PC-3 (cell line): ENCODE measurements at regions not wholly inside any gene's neighbourhood (a gene's known extent, or its start where the extent isn't known, plus 50 kb on each side); places are given as distances from the start of the nearest gene placed in this dataset.

ENCODE experiments used
- ATAC-seq: fragments of 200-7000 bp; cut with Tn5 transposase; 2 replicates; pipeline ENCODE4 v1.9.1; 2020; ENCODE audit warnings: mild to moderate bottlenecking, moderate library complexity
- BruUV-seq: library from RNA; stranded (reverse); fragments of 400-500 nt; replicated peaks from 2 replicates; lab custom pipeline; 2021; lab: Mats Ljungman, UMichigan
- CTCF ChIA-PET: fragments of 300-600 bp; sonication (Branson Sonifier 250); formaldehyde crosslinking; loops from one replicate; lab custom pipeline; 2022; ENCODE audit warnings: antibody characterized with exemption; lab: Charles Lee
- POLR2A ChIA-PET: fragments of 300-600 bp; sonication (Branson Sonifier 250); formaldehyde crosslinking; loops from one replicate; lab custom pipeline; 2022; ENCODE audit warnings: antibody characterized with exemption; ENCODE audit not compliant: unreplicated experiment; lab: Charles Lee
- DNase-seq: peaks from one replicate; pipeline ENCODE4 v3.0.0-alpha.2; 2015
- H2AFZ ChIP-seq: fragments of 300-600 bp; sonication (generic); 2 replicates; pipeline ENCODE4 v1.6.0; 2016; ENCODE audit warnings: antibody characterized with exemption, low read length
- H3F3A ChIP-seq: fragments of 300-600 bp; sonication (generic); one replicate; pipeline ENCODE4 v1.6.0; 2017; ENCODE audit warnings: antibody characterized with exemption, low read length, control low read depth, mild to moderate bottlenecking; ENCODE audit not compliant: unreplicated experiment
- H3K27ac ChIP-seq: fragments of 300-600 bp; sonication (generic); 2 replicates; pipeline ENCODE4 v1.5.1; 2016; ENCODE audit warnings: mild to moderate bottlenecking, low read length
- H3K27me3 ChIP-seq: fragments of 300-600 bp; sonication (generic); 2 replicates; pipeline ENCODE4 v1.6.1; 2016; ENCODE audit warnings: low read length, mixed read lengths
- H3K36me3 ChIP-seq: fragments of 300-600 bp; sonication (generic); 2 replicates; pipeline ENCODE4 v1.6.1; 2016; ENCODE audit warnings: low read depth, mixed run types, low read length, mixed read lengths
- H3K4me1 ChIP-seq: fragments of 300-600 bp; sonication (generic); 2 replicates; pipeline ENCODE4 v1.5.1; 2016; ENCODE audit warnings: low read length; ENCODE audit not compliant: insufficient read depth
- H3K4me2 ChIP-seq: fragments of 300-600 bp; sonication (generic); 2 replicates; pipeline ENCODE4 v1.6.0; 2016; ENCODE audit warnings: low read length
- H3K4me3 ChIP-seq: fragments of 300-600 bp; sonication (generic); 2 replicates; pipeline ENCODE4 v1.5.1; 2016; ENCODE audit warnings: mild to moderate bottlenecking, low read length, mixed read lengths
- H3K79me2 ChIP-seq: fragments of 300-600 bp; sonication (generic); 2 replicates; pipeline ENCODE4 v1.6.1; 2017; ENCODE audit warnings: low read length, mixed read lengths
- H3K9ac ChIP-seq: fragments of 300-600 bp; sonication (generic); 2 replicates; pipeline ENCODE4 v1.6.0; 2016; ENCODE audit warnings: mild to moderate bottlenecking, low read length
- H3K9me2 ChIP-seq: fragments of 300-600 bp; sonication (generic); replicated peaks from 2 replicates; pipeline ENCODE4 v1.6.1; 2016; ENCODE audit warnings: mixed run types, low read length, mixed read lengths
- H3K9me3 ChIP-seq: fragments of 300-600 bp; sonication (generic); 2 replicates; pipeline ENCODE4 v1.6.1; 2016; ENCODE audit warnings: low read length, mixed read lengths
- H4K20me1 ChIP-seq: fragments of 300-600 bp; sonication (generic); 2 replicates; pipeline ENCODE4 v1.6.1; 2016; ENCODE audit warnings: low read length, mixed read lengths
- CTCF ChIP-seq: fragments of 300-600 bp; sonication (generic); conservative IDR thresholded peaks from 2 replicates; pipeline ENCODE4 v1.5.1; 2017; ENCODE audit warnings: antibody characterized with exemption, low read depth, mild to moderate bottlenecking, low read length
- EZH2 ChIP-seq: fragments of 300-600 bp; sonication (generic); IDR thresholded peaks from one replicate; pipeline ENCODE4 v1.6.1; 2017; ENCODE audit warnings: antibody characterized with exemption, mild to moderate bottlenecking, low read length; ENCODE audit not compliant: unreplicated experiment
- EZH2phosphoT487 ChIP-seq: fragments of 300-600 bp; sonication (generic); IDR thresholded peaks from 2 replicates; pipeline ENCODE4 v1.6.1; 2018; ENCODE audit warnings: mild to moderate bottlenecking, antibody characterized with exemption, low read length, borderline replicate concordance
- intact Hi-C: fragments of 100-400 bp; cut with micrococcal nuclease; formaldehyde crosslinking; loops from 2 replicates; pipeline ENCODE4 v1.9.0; 2023

- CTCF ChIA-PET = no interaction called here
- no peaks in the 10 kb centered on the region for H3K36me3 ChIP-seq
- POLR2A ChIA-PET = no interaction called here
- no peak overlapping the region for H3K9ac ChIP-seq
- H2AFZ ChIP-seq = no peak overlapping the region
- H3K9me3 ChIP-seq = no peaks in the 10 kb centered on the region
- H3K79me2 ChIP-seq = no peaks in the 10 kb centered on the region
- ATAC-seq (no peak), DNase-seq (no peak)
- H3K9me2 ChIP-seq = no peaks in the 10 kb centered on the region
- no peaks in the 10 kb centered on the region for H3F3A ChIP-seq
- no TSS peak for BruUV-seq
- no peak for TF ChIP-seq CTCF
- no peak for TF ChIP-seq EZH2phosphoT487
- no peak for TF ChIP-seq EZH2
- no peak overlapping the region for H3K27ac ChIP-seq
- H3K4me2 ChIP-seq = no peak overlapping the region
- intact Hi-C loops = no loop called here
- H3K4me3 ChIP-seq = no peak overlapping the region
- H3K4me1 ChIP-seq = no peaks in the 10 kb centered on the region
- H3K27me3 ChIP-seq = peaks cover 8% of the 10 kb centered on the region; the same call in 1 of the 2 replicates
- no peaks in the 10 kb centered on the region for H4K20me1 ChIP-seq
Measured at GRCh38 chr19:29378543-29379080, 147.2 kb upstream of the VSTM2B start.

- no peak overlapping the region for H3K9ac ChIP-seq
- no peaks in the 10 kb centered on the region for H4K20me1 ChIP-seq
- no peaks in the 10 kb centered on the region for H3K79me2 ChIP-seq
- BruUV-seq = no TSS peak
- DNase-seq (no peak), ATAC-seq (no peak)
- H2AFZ ChIP-seq = no peak overlapping the region
- peaks cover 8% of the 10 kb centered on the region; the same call in 1 of the 2 replicates for H3K27me3 ChIP-seq
- no peaks in the 10 kb centered on the region for H3K4me1 ChIP-seq
- H3K4me3 ChIP-seq = no peak overlapping the region
- no peak overlapping the region for H3K27ac ChIP-seq
- no peaks in the 10 kb centered on the region for H3K9me3 ChIP-seq
- CTCF ChIA-PET = no interaction called here
- H3K9me2 ChIP-seq = no peaks in the 10 kb centered on the region
- POLR2A ChIA-PET = no interaction called here
- H3F3A ChIP-seq = no peaks in the 10 kb centered on the region
- no peak for TF ChIP-seq EZH2phosphoT487
- TF ChIP-seq EZH2 = no peak
- no peak for TF ChIP-seq CTCF
- no peaks in the 10 kb centered on the region for H3K36me3 ChIP-seq
- H3K4me2 ChIP-seq = no peak overlapping the region
- intact Hi-C loops = no loop called here
Measured at GRCh38 chr19:29379257-29380021, 146.4 kb upstream of the VSTM2B start.

DNA sequence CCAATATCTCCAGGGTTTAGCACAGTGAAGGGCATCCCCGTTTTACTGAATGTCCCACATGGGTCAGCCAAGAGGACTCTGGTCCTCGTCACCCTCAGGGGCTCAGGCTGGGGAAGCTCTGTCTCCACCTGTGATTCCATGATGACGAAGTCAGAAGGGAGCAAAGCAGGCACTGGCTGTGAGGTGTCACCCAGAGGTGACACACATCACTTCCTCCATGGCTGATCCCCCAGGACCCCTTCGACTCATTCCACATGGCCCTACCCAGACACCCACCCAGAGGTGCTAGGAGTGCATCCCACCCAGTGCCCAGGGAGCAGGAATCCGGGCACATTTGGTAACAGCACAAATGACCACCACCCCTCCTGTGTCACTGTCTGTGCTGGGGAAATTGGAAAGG lies 145.2 kb upstream of the VSTM2B start:
- H3K36me3 ChIP-seq = no peaks in the 10 kb centered on the region
- H3K79me2 ChIP-seq = no peaks in the 10 kb centered on the region
- DNase-seq (no peak), ATAC-seq (no peak)
- H3K4me2 ChIP-seq = no peak overlapping the region
- POLR2A ChIA-PET = no interaction called here
- H3K9ac ChIP-seq = no peak overlapping the region
- H3F3A ChIP-seq = no peaks in the 10 kb centered on the region
- no peak overlapping the region for H3K4me3 ChIP-seq
- no peaks in the 10 kb centered on the region for H3K9me3 ChIP-seq
- peaks cover 6% of the 10 kb centered on the region; the same call in 1 of the 2 replicates for H3K27me3 ChIP-seq
- CTCF ChIA-PET = no interaction called here
- no TSS peak for BruUV-seq
- H3K4me1 ChIP-seq = no peaks in the 10 kb centered on the region
- no peaks in the 10 kb centered on the region for H4K20me1 ChIP-seq
- TF ChIP-seq EZH2 (no peak), CTCF (no peak), EZH2phosphoT487 (no peak)
- intact Hi-C loops = no loop called here
- H3K9me2 ChIP-seq = no peaks in the 10 kb centered on the region
- H2AFZ ChIP-seq = no peak overlapping the region
- H3K27ac ChIP-seq = no peak overlapping the region
